PC-9 (cell line): ENCODE measurements at regions not wholly inside any gene's neighbourhood (a gene's known extent, or its start where the extent isn't known, plus 50 kb on each side); places are given as distances from the start of the nearest gene placed in this dataset.

Experiments used
- BruUV-seq: library from RNA; stranded (reverse); fragments of 400-500 nt; replicated peaks from 2 replicates; lab custom pipeline; 2021; lab: Mats Ljungman, UMichigan
- CTCF ChIA-PET: fragments of 300-600 bp; sonication (Branson Sonifier 250); formaldehyde crosslinking; loops from one replicate; lab custom pipeline; 2022; ENCODE audit warnings: antibody characterized with exemption; lab: Charles Lee
- POLR2A ChIA-PET: fragments of 300-600 bp; sonication (Branson Sonifier 250); formaldehyde crosslinking; loops from one replicate; lab custom pipeline; 2022; ENCODE audit warnings: antibody characterized with exemption; ENCODE audit not compliant: unreplicated experiment; lab: Charles Lee
- DNase-seq, 2 experiments: peaks; one replicate each; pipeline versions ENCODE4 v3.0.0 to v3.0.0-alpha.2; 2015 to 2022; ENCODE audit warnings: mixed read lengths in 1 of 2
- H2AFZ ChIP-seq: fragments of 200-600 bp; sonication (generic); 2 replicates; pipeline ENCODE4 v1.8.1; 2017; ENCODE audit warnings: antibody characterized with exemption
- H3F3A ChIP-seq: fragments of 200-600 bp; sonication (generic); 2 replicates; pipeline ENCODE4 v1.8.1; 2017; ENCODE audit warnings: antibody characterized with exemption, mild to moderate bottlenecking, low read depth; ENCODE audit not compliant: insufficient read depth
- H3K27ac ChIP-seq: fragments of 200-600 bp; sonication (generic); 2 replicates; pipeline ENCODE4 v1.6.1; 2016; ENCODE audit warnings: mixed run types
- H3K27me3 ChIP-seq: fragments of 200-600 bp; sonication (generic); 2 replicates; pipeline ENCODE4 v1.6.1; 2016; ENCODE audit warnings: low read depth, mixed run types; ENCODE audit not compliant: insufficient read depth
- H3K36me3 ChIP-seq: fragments of 200-600 bp; sonication (generic); 2 replicates; pipeline ENCODE4 v1.6.1; 2016; ENCODE audit warnings: low read depth, mixed run types
- H3K4me1 ChIP-seq: fragments of 200-600 bp; sonication (generic); replicated peaks from 2 replicates; pipeline ENCODE4 v1.6.1; 2016; ENCODE audit warnings: mixed run types; ENCODE audit not compliant: insufficient read depth
- H3K4me2 ChIP-seq: fragments of 200-600 bp; sonication (generic); 2 replicates; pipeline ENCODE4 v1.6.1; 2017; ENCODE audit warnings: mixed run types
- H3K4me3 ChIP-seq: fragments of 200-600 bp; sonication (generic); 2 replicates; pipeline ENCODE4 v1.6.1; 2016; ENCODE audit warnings: mixed run types
- H3K79me2 ChIP-seq: fragments of 200-600 bp; sonication (generic); 2 replicates; pipeline ENCODE4 v1.6.1; 2017; ENCODE audit warnings: low read depth, mixed run types
- H3K9me2 ChIP-seq: fragments of 200-600 bp; sonication (generic); 2 replicates; pipeline ENCODE4 v1.8.1; 2017; ENCODE audit warnings: mild to moderate bottlenecking; ENCODE audit not compliant: insufficient read depth
- H3K9me3 ChIP-seq: fragments of 200-600 bp; sonication (generic); 2 replicates; pipeline ENCODE4 v1.8.1; 2016; ENCODE audit warnings: low read depth; ENCODE audit not compliant: insufficient read depth
- H4K20me1 ChIP-seq: fragments of 200-600 bp; sonication (generic); 2 replicates; pipeline ENCODE4 v1.8.1; 2017; ENCODE audit not compliant: insufficient read depth
- EZH2 ChIP-seq: fragments of 200-600 bp; sonication (generic); IDR thresholded peaks from 2 replicates; pipeline ENCODE4 v1.8.0; 2017; ENCODE audit warnings: antibody characterized with exemption, low read depth
- intact Hi-C: fragments of 100-400 bp; cut with micrococcal nuclease; formaldehyde crosslinking; loops from one replicate; pipeline ENCODE4 v1.10.0; 2022; ENCODE audit not compliant: unreplicated experiment
- TF ChIP-seq, protein P1 (sequence below): fragments of 200-600 bp; sonication (generic); conservative IDR thresholded peaks from 2 replicates; pipeline ENCODE4 v1.6.1; 2017; ENCODE audit warnings: mixed run types, antibody characterized with exemption, mild to moderate bottlenecking, moderate library complexity

GRCh38 chr6:10215326-10216110 is 199.4 kb downstream of the TFAP2A start:
- intact Hi-C loops, result no loop called here
- no peaks in the 10 kb centered on the region for H3K36me3 ChIP-seq
- DNase-seq, result no peak
- no peak overlapping the region for H3K27ac ChIP-seq
- no peaks in the 10 kb centered on the region for H3K9me2 ChIP-seq
- no peaks in the 10 kb centered on the region for H3K4me1 ChIP-seq
- BruUV-seq, result no TSS peak
- no peak overlapping the region for H3K4me2 ChIP-seq
- no peaks in the 10 kb centered on the region for H4K20me1 ChIP-seq
- H3K79me2 ChIP-seq, result no peaks in the 10 kb centered on the region
- no peaks in the 10 kb centered on the region for H3K9me3 ChIP-seq
- POLR2A ChIA-PET, result no interaction called here
- H2AFZ ChIP-seq, result no peak overlapping the region
- H3K27me3 ChIP-seq, result no peaks in the 10 kb centered on the region
- TF ChIP-seq, protein P1, sequence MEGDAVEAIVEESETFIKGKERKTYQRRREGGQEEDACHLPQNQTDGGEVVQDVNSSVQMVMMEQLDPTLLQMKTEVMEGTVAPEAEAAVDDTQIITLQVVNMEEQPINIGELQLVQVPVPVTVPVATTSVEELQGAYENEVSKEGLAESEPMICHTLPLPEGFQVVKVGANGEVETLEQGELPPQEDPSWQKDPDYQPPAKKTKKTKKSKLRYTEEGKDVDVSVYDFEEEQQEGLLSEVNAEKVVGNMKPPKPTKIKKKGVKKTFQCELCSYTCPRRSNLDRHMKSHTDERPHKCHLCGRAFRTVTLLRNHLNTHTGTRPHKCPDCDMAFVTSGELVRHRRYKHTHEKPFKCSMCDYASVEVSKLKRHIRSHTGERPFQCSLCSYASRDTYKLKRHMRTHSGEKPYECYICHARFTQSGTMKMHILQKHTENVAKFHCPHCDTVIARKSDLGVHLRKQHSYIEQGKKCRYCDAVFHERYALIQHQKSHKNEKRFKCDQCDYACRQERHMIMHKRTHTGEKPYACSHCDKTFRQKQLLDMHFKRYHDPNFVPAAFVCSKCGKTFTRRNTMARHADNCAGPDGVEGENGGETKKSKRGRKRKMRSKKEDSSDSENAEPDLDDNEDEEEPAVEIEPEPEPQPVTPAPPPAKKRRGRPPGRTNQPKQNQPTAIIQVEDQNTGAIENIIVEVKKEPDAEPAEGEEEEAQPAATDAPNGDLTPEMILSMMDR, result no peak
- TF ChIP-seq EZH2, result no peak
- H3F3A ChIP-seq, result no peaks in the 10 kb centered on the region
- CTCF ChIA-PET, result no interaction called here
- H3K4me3 ChIP-seq, result no peak overlapping the region

DNA sequence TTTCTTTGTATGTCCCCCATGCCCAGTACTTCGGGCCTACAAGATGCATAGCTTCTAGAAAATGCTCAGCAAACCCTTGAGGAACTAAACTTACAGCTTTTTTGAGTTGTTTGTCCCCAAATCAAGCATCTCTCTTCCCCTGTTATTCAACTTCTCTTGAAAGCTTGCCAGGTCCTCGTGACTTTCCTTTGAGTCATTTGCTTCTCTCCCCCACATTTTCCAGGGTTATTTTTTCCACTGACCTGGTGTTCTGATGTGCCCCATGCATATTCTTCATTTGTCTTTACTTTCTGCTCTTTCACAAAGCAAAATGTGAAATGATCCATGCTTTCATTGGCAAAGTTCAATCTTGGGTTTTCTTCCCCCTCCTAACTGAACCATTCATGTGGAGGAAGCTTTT is 204.8 kb downstream of the TFAP2A start:
- BruUV-seq, result no TSS peak
- Histone ChIP-seq H3K36me3 (no peaks in the 10 kb centered on the region), H3K27me3 (no peaks in the 10 kb centered on the region), H3K9me2 (no peaks in the 10 kb centered on the region), H3K9me3 (no peaks in the 10 kb centered on the region), H3K4me2 (no peak overlapping the region), H3K4me1 (peaks cover 8% of the 10 kb centered on the region), H3K27ac (no peak overlapping the region), H3F3A (no peaks in the 10 kb centered on the region), H3K79me2 (no peaks in the 10 kb centered on the region), H3K4me3 (no peak overlapping the region), H2AFZ (no peak overlapping the region), H4K20me1 (no peaks in the 10 kb centered on the region)
- ChIA-PET CTCF (interaction anchor here (0.6 kb wide), 1 partner anchor 209 kb away, joined by 3 read pairs; no protein-coding TSS in a partner anchor), POLR2A (no interaction called here)
- peak in 1 of 2 experiments; percentile 9 for DNase-seq
- TF ChIP-seq, protein P1, result no peak
- TF ChIP-seq EZH2, result no peak
- intact Hi-C loops, result no loop called here

DNA sequence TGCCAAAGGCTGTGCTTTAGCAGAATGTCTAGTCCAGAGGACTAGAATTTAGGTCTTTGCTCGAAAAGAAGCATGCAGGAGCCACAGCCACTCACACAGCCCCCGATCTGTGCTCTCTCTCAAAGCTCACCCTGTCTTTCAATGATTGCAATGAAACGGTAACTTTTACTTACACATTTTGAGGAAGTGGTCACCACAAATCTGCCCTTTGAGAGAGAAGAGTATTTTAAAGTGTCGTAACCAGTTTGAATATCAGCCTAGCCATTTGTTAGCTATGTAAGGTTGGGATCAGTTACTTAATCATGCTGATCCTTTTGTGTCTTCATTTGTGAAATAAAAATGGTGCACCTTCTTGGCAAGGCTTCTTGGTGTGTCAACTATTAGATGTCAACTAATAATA is 209.0 kb downstream of the TFAP2A start:
- H3K4me1 ChIP-seq, result peaks cover 8% of the 10 kb centered on the region
- BruUV-seq, result no TSS peak
- no peaks in the 10 kb centered on the region for H3K9me3 ChIP-seq
- no peaks in the 10 kb centered on the region for H3K9me2 ChIP-seq
- no peak overlapping the region for H2AFZ ChIP-seq
- no peaks in the 10 kb centered on the region for H3K79me2 ChIP-seq
- no peaks in the 10 kb centered on the region for H3K36me3 ChIP-seq
- H4K20me1 ChIP-seq, result no peaks in the 10 kb centered on the region
- no peak overlapping the region for H3K4me2 ChIP-seq
- TF ChIP-seq EZH2, result no peak
- TF ChIP-seq, protein P1, result no peak
- no peak for DNase-seq
- H3F3A ChIP-seq, result no peaks in the 10 kb centered on the region
- intact Hi-C loops, result no loop called here
- CTCF ChIA-PET, result no interaction called here
- POLR2A ChIA-PET, result no interaction called here
- H3K27me3 ChIP-seq, result no peaks in the 10 kb centered on the region
- no peak overlapping the region for H3K27ac ChIP-seq
- no peak overlapping the region for H3K4me3 ChIP-seq
